ENCODE measurements at regions not wholly inside any gene's neighbourhood (a gene's known extent, or its start where the extent isn't known, plus 50 kb on each side); places are given as distances from the start of the nearest gene placed in this dataset.

DNA sequence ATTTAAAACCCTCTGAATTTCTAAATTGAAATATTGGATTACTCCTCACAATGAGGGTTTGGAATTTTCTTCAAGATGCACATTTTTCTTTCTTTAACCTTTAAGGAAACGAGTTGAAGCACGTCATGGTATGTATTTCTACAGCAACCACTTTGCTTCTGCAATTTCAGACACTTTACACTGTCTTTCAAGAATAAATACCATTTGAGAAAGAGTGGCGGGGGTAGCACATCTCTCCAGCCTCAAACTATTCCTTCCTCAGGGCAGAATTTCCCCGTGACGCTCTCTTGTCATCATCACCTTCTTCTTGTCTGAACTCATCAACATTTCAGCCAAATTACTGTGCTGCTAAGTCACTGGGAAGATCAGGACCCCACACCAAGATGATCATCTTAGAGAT lies 1073.4 kb downstream of the EFNB2 start:
- Histone ChIP-seq H3K9me3 (no peaks in the 10 kb centered on the region), H3K27me3 (no peaks in the 10 kb centered on the region), H3K4me3 (no peak overlapping the region), H3K36me3 (replicated peaks in 1 of 2; ENCODE audit: insufficient read depth in 1 of 2, low read depth in 2 of 2) (no peaks in the 10 kb centered on the region), H3K27ac (no peak overlapping the region), H3K4me1 (no peaks in the 10 kb centered on the region)
- ATAC-seq (no peak), DNase-seq (no peak)
- WGBS, 2 donors = 53 to 80% methylated on average over 5 of the region's 5 CpGs
- TF ChIP-seq POLR2A (IDR thresholded peaks at IDR 0.05) = no peak
- TF ChIP-seq, protein P1, sequence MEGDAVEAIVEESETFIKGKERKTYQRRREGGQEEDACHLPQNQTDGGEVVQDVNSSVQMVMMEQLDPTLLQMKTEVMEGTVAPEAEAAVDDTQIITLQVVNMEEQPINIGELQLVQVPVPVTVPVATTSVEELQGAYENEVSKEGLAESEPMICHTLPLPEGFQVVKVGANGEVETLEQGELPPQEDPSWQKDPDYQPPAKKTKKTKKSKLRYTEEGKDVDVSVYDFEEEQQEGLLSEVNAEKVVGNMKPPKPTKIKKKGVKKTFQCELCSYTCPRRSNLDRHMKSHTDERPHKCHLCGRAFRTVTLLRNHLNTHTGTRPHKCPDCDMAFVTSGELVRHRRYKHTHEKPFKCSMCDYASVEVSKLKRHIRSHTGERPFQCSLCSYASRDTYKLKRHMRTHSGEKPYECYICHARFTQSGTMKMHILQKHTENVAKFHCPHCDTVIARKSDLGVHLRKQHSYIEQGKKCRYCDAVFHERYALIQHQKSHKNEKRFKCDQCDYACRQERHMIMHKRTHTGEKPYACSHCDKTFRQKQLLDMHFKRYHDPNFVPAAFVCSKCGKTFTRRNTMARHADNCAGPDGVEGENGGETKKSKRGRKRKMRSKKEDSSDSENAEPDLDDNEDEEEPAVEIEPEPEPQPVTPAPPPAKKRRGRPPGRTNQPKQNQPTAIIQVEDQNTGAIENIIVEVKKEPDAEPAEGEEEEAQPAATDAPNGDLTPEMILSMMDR (IDR thresholded peaks at IDR 0.05) = no peak
- intact Hi-C loops (cut with DNase I) = no loop called here

DNA sequence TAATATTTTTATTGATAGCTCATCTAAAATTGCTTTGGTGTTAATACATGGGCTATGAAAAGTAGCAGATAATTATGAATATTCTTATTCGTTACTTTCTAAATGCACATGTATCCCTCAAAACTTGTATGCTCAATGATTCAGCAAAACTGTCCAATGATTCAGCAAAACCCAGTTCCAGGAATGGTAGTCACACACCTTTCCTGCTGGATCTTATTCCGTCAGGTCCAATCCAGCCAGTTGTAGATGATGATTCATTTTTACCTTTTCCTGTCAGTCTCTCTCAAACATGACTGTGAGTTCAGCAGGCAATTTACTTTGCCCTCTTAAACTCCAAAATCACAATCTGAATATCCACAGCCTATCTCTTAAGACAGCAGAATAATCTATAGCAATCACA lies 1082.6 kb downstream of the EFNB2 start:
- intact Hi-C loops (cut with DNase I) = no loop called here
- no peak for DNase-seq
- ATAC-seq = no peak
- H3K9me3 ChIP-seq = no peaks in the 10 kb centered on the region
- no peaks in the 10 kb centered on the region for H3K27me3 ChIP-seq
- H3K4me3 ChIP-seq = no peak overlapping the region
- WGBS, 2 donors = 71 to 76% methylated on average over 2 of the region's 2 CpGs
- no peak overlapping the region for H3K27ac ChIP-seq
- H3K36me3 ChIP-seq (replicated peaks in 1 of 2; ENCODE audit: insufficient read depth in 1 of 2, low read depth in 2 of 2) = no peaks in the 10 kb centered on the region
- no peaks in the 10 kb centered on the region for H3K4me1 ChIP-seq
- TF ChIP-seq POLR2A (IDR thresholded peaks at IDR 0.05) = no peak
- TF ChIP-seq, protein P1 (IDR thresholded peaks at IDR 0.05) = no peak

DNA sequence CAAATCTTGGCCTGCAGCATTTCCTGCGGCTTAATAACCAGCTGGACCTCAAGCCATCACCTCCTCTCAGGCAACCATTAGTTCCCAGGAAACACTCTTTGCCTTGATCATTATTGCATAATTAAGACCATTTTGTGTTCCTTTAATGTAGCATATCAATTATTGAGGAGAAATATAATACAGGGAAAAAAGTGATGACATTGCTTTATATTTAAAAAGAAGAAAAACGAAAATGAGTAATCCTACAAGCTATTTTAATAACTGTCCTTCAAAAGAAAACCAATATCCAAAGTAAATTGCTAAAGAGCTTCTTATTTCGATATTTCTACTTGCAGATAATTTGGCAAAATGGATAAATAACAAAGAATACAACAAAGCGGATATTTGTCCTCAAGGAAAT lies 1084.7 kb downstream of the EFNB2 start:
- ATAC-seq = no peak

DNA sequence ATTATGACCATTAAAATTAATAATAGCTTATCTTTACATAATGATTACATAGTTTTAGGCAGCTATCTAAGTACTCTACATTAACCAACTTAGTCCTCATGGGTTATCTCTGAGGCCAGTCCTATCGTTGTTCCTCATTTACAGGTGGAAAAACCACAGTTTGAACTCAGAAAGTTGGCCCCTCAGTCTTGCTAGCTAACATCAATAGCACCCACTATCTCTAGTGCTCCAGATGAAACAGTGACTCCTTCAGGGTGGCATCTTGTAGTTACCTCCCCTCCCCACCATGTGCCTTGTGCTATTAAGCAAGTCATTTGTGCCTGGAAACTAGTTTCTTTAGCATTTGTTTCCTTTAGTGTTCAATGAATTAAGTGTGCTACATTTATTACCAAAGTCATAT lies 1086.7 kb downstream of the EFNB2 start:
- Histone ChIP-seq H3K4me1 (no peaks in the 10 kb centered on the region), H3K4me3 (no peak overlapping the region), H3K9me3 (no peaks in the 10 kb centered on the region), H3K36me3 (replicated peaks in 1 of 2; ENCODE audit: insufficient read depth in 1 of 2, low read depth in 2 of 2) (no peaks in the 10 kb centered on the region), H3K27ac (no peak overlapping the region), H3K27me3 (no peaks in the 10 kb centered on the region)
- 64 to 67% methylated on average over 1 of the region's 1 CpG for WGBS, 2 donors
- no peak for ATAC-seq
- intact Hi-C loops (cut with DNase I) = no loop called here
- DNase-seq = no peak
- no peak for TF ChIP-seq POLR2A (IDR thresholded peaks at IDR 0.05)
- TF ChIP-seq, protein P1 (IDR thresholded peaks at IDR 0.05) = no peak

More for the DNA sequence above, 1084.7 kb downstream of the EFNB2 start:
- WGBS, 2 donors = 61 to 69% methylated on average over 4 of the region's 4 CpGs
- intact Hi-C loops (cut with DNase I) = no loop called here
- Histone ChIP-seq H3K9me3 (no peaks in the 10 kb centered on the region), H3K36me3 (replicated peaks in 1 of 2; ENCODE audit: insufficient read depth in 1 of 2, low read depth in 2 of 2) (no peaks in the 10 kb centered on the region), H3K27me3 (no peaks in the 10 kb centered on the region), H3K4me1 (no peaks in the 10 kb centered on the region), H3K27ac (no peak overlapping the region), H3K4me3 (no peak overlapping the region)
- no peak for DNase-seq
- TF ChIP-seq POLR2A (IDR thresholded peaks at IDR 0.05) = no peak
- TF ChIP-seq, protein P1 (IDR thresholded peaks at IDR 0.05) = no peak

DNA sequence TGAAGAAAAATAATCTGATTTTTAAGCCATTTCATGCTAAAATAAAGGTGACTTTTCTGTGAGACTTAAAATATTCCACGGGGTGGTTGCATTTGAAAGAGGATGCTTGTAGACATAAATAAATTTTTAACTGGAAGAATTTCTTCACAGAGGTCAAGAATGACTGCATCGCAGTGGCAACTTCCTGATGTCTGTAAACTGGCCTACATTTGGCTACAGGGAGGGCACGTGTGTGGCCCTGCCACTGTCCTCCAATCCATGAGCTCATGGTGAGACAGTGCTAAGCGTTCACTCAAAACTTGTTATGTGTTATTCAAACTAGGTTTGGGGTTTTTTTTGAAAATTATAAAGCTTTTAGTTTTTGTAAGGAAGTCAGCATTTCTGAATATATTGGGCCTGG lies 1089.3 kb downstream of the EFNB2 start:
- no peak for ATAC-seq
- intact Hi-C loops (cut with DNase I) = no loop called here

More for the DNA sequence above, 1089.3 kb downstream of the EFNB2 start:
- no peak for DNase-seq
- Histone ChIP-seq H3K4me3 (no peak overlapping the region), H3K27me3 (no peaks in the 10 kb centered on the region), H3K36me3 (replicated peaks in 1 of 2; ENCODE audit: insufficient read depth in 1 of 2, low read depth in 2 of 2) (no peaks in the 10 kb centered on the region), H3K27ac (no peak overlapping the region), H3K9me3 (no peaks in the 10 kb centered on the region), H3K4me1 (no peaks in the 10 kb centered on the region)
- TF ChIP-seq, protein P1 (IDR thresholded peaks at IDR 0.05) = no peak
- TF ChIP-seq POLR2A (IDR thresholded peaks at IDR 0.05) = no peak
- WGBS, 2 donors = 65 to 78% methylated on average over 4 of the region's 4 CpGs
